HG03457 (cell line): ENCODE measurements at regions not wholly inside any gene's neighbourhood (a gene's known extent, or its start where the extent isn't known, plus 50 kb on each side); places are given as distances from the start of the nearest gene placed in this dataset.

Experiments
- ATAC-seq: cut with Tn5 transposase; IDR thresholded peaks from one replicate; pipeline ENCODE4 v1.9.1; 2021; ENCODE audit warnings: moderate number of reproducible peaks; ENCODE audit not compliant: unreplicated experiment

- ATAC-seq: no peak
Observed at GRCh38 chr11:115572551-115572950, 68.3 kb upstream of the CADM1 start.

- no peak for ATAC-seq
Observed at GRCh38 chr11:115566180-115566764, 62.1 kb upstream of the CADM1 start.

- no peak for ATAC-seq
Observed at GRCh38 chr11:115564851-115565250, 60.6 kb upstream of the CADM1 start.

GRCh38 chr11:115561116-115561515 is 56.9 kb upstream of the CADM1 start:
- ATAC-seq: no peak

GRCh38 chr11:115558635-115559034 is 54.4 kb upstream of the CADM1 start:
- no peak for ATAC-seq

- no peak for ATAC-seq
Observed at GRCh38 chr11:115557681-115558080, 53.5 kb upstream of the CADM1 start.

GRCh38 chr11:115556984-115557383 is 52.8 kb upstream of the CADM1 start:
- no peak for ATAC-seq

- no peak for ATAC-seq
Observed at GRCh38 chr11:115555336-115556090, 51.3 kb upstream of the CADM1 start.
